Transverse colon (tissue), 4 donors: ENCODE measurements at regions not wholly inside any gene's neighbourhood (a gene's known extent, or its start where the extent isn't known, plus 50 kb on each side); places are given as distances from the start of the nearest gene placed in this dataset.

ENCODE experiments used
- DNase-seq: peaks from one replicate; pipeline ENCODE4 v3.0.0-alpha.2; 2019
- H3K27ac ChIP-seq, 4 donors: fragments of 200-600 bp; sonication (generic); 2 replicates each; pipeline ENCODE4 v1.5.1; 2016 to 2018; ENCODE audit warnings: inconsistent platforms in 4 of 4
- H3K27me3 ChIP-seq: fragments of 200-600 bp; sonication (generic); 2 replicates; pipeline ENCODE4 v1.5.1; 2017; ENCODE audit warnings: inconsistent platforms
- H3K36me3 ChIP-seq, 4 donors: fragments of 200-600 bp; sonication (generic); 2 replicates each; pipeline ENCODE4 v1.5.1; 2017 to 2019; ENCODE audit warnings: inconsistent platforms in 4 of 4
- H3K4me1 ChIP-seq, 4 donors: fragments of 200-600 bp; sonication (generic); 2 replicates each; pipeline ENCODE4 v1.5.1; 2017 to 2020; ENCODE audit warnings: inconsistent platforms in 4 of 4
- H3K4me3 ChIP-seq, 4 donors: fragments of 200-600 bp; sonication (generic); 1 replicate in 1 of 4; 2 replicates in 3 of 4; pipeline versions ENCODE4 v1.5.1 to v1.6.1; 2017 to 2019; ENCODE audit warnings: inconsistent platforms in 4 of 4
- H3K9me3 ChIP-seq, 2 donors: fragments of 200-600 bp; sonication (generic); 2 replicates each; pipeline ENCODE4 v1.5.1; 2017 to 2019; ENCODE audit warnings: inconsistent platforms in 2 of 2
- EP300 ChIP-seq: sonication (generic); formaldehyde crosslinking; IDR thresholded peaks from one replicate; pipeline ENCODE4 v1.6.1; 2017; ENCODE audit warnings: antibody characterized with exemption, low read depth
- POLR2A ChIP-seq: fragments of 450-650 bp; IDR thresholded peaks from one replicate; pipeline ENCODE4 v1.6.1; 2016; ENCODE audit warnings: antibody characterized with exemption, mild to moderate bottlenecking, moderate library complexity
- POLR2AphosphoS5 ChIP-seq, 3 donors: sonication (generic); formaldehyde crosslinking; IDR thresholded peaks; one replicate each; pipeline ENCODE4 v1.6.1; 2016; ENCODE audit warnings: antibody characterized with exemption in 3 of 3
- WGBS, 2 donors: methylation state at CpG; one replicate each; pipeline ENCODE4 v1.1.5; 2018; ENCODE audit warnings: low coverage in 1 of 2; 5-methylcytosine and 5-hydroxymethylcytosine counted together
- in situ Hi-C, 4 donors: fragments of 200-750 bp; cut with MboI; loops; one replicate each; pipeline versions ENCODE4 v1.15.0 to v1.15.1; 2017; ENCODE audit warnings: low sequenced_read_pairs in 3 of 4, low pct_ligation_motif_present in 1 of 4, low pct_unique_long_range_greater_than_20kb in 1 of 4
- intact Hi-C: fragments of 100-400 bp; cut with DNase I; formaldehyde crosslinking; loops from one replicate; pipeline ENCODE4 v1.15.1; 2023; ENCODE audit warnings: low total_unique reads
- TF ChIP-seq, protein P1 (sequence below), 5 experiments: fragments of 200-600 bp in 3 of 5; fragments of 450-650 bp in 2 of 5; sonication (generic) in 3 of 5; IDR thresholded peaks; 1 replicate in 2 of 5; 2 replicates in 3 of 5; pipeline ENCODE4 v1.5.1; 2016 to 2017; ENCODE audit warnings: antibody characterized with exemption in 5 of 5, inconsistent platforms in 3 of 5, mild to moderate bottlenecking in 2 of 5, moderate library complexity in 1 of 5

DNA sequence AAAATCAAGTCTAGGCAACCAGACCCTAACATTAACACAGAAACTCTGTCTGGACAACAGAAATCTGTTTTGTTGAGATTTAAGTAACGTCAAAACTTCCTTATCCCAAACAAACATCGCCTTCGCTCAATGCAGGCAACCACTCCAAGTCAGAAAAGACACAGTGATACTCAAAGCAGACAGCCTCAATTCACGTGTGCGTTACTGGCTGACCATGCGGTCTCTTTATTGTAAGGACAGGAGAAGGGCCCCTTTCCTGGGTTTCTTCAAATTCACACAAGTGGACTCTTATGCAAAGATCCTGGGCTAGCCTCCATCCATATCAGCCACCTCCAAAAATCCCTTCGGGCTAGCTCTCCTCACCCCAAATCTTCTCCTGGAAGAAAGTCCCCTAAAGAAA, 467.7 kb downstream of the SOX9 start:
- Histone ChIP-seq H3K9me3 (no peaks in the 10 kb centered on the region), H3K36me3 (no peaks in the 10 kb centered on the region), H3K27ac (peak overlapping the region; percentile 75 to 90 (median 84)), H3K27me3 (peaks cover 19% of the 10 kb centered on the region), H3K4me3 (peak overlapping the region in 3 of 4 donors; percentile 1 to 71 (median 1)), H3K4me1 (peaks cover 0 to 23% (median 17%) of the 10 kb centered on the region in 4 donors)
- in situ Hi-C loops (loop anchor here in 1 of 4 donors (10.0 kb wide), 1 partner anchor 66 kb away; no protein-coding TSS in a partner anchor), intact Hi-C loops (no loop called here)
- DNase-seq: no peak
- WGBS, 2 donors: 39 to 55% methylated on average over 2 to 7 of the region's 7 CpGs
- TF ChIP-seq POLR2AphosphoS5 (IDR thresholded peaks at IDR 0.05): no peak
- TF ChIP-seq, protein P1, sequence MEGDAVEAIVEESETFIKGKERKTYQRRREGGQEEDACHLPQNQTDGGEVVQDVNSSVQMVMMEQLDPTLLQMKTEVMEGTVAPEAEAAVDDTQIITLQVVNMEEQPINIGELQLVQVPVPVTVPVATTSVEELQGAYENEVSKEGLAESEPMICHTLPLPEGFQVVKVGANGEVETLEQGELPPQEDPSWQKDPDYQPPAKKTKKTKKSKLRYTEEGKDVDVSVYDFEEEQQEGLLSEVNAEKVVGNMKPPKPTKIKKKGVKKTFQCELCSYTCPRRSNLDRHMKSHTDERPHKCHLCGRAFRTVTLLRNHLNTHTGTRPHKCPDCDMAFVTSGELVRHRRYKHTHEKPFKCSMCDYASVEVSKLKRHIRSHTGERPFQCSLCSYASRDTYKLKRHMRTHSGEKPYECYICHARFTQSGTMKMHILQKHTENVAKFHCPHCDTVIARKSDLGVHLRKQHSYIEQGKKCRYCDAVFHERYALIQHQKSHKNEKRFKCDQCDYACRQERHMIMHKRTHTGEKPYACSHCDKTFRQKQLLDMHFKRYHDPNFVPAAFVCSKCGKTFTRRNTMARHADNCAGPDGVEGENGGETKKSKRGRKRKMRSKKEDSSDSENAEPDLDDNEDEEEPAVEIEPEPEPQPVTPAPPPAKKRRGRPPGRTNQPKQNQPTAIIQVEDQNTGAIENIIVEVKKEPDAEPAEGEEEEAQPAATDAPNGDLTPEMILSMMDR (IDR thresholded peaks at IDR 0.05): no peak
- no peak for TF ChIP-seq EP300
- no peak for TF ChIP-seq POLR2A

DNA sequence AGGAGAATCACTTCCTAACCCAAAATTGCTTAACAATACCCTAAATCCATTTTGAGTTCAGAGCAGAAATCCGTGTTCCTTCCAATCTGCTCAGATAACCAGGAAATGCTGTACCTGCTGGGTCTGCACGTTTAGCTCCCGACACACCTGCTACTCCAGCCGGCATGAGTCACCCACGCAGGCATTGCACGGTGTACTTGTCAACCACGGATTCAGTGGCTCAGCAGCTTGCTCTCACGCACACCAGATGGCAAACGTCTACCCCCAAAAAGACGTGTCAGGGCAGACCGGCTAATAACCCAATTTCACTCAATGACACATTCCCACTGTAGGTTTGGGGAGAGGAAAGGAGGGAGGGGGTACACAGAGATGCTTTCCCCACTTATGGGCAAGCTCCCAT, 468.1 kb downstream of the SOX9 start:
- Histone ChIP-seq H3K36me3 (no peaks in the 10 kb centered on the region), H3K27ac (peak overlapping the region; percentile 75 to 90 (median 84)), H3K27me3 (peaks cover 23% of the 10 kb centered on the region), H3K4me3 (peak overlapping the region in 3 of 4 donors; percentile 1 to 71 (median 1)), H3K9me3 (no peaks in the 10 kb centered on the region), H3K4me1 (peaks cover 0 to 23% (median 17%) of the 10 kb centered on the region in 4 donors)
- intact Hi-C loops (no loop called here), in situ Hi-C loops (loop anchor here in 1 of 4 donors (10.0 kb wide), 1 partner anchor 66 kb away; no protein-coding TSS in a partner anchor)
- peak; percentile 83 for DNase-seq
- 29 to 50% methylated on average over 1 to 11 of the region's 11 CpGs for WGBS, 2 donors
- peak in 2 of 3 donors; percentile 84 to 85 for TF ChIP-seq POLR2AphosphoS5 (IDR thresholded peaks at IDR 0.05)
- TF ChIP-seq, protein P1 (IDR thresholded peaks at IDR 0.05): no peak
- TF ChIP-seq POLR2A: peak; percentile 75
- TF ChIP-seq EP300: no peak

DNA sequence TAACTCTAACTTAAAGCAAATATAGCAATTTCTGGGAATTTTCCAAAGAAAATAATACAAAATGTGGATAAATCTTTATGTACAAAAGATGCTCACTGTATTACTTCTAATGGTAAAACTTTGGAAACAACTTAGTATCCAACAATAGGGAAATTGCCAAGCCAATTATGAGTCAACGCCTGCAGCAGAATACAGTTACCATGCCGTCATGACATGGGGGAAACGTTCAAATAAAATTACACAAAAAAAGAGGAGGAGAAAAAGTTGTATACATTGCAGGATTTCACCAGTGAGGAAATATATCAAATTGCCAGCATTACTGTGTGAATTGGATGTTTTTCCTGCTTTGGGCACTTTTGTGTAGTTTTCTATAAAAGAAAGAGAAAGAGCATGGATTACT, 469.6 kb downstream of the SOX9 start:
- Histone ChIP-seq H3K36me3 (no peaks in the 10 kb centered on the region), H3K4me3 (peak overlapping the region in 3 of 4 donors; percentile 61 to 76 (median 71)), H3K27me3 (peaks cover 25% of the 10 kb centered on the region), H3K27ac (peak overlapping the region; percentile 75 to 90 (median 84)), H3K4me1 (peaks cover 0 to 23% (median 17%) of the 10 kb centered on the region in 4 donors), H3K9me3 (no peaks in the 10 kb centered on the region)
- WGBS, 2 donors: 28 to 60% methylated on average over 3 of the region's 3 CpGs
- in situ Hi-C loops (no loop called here), intact Hi-C loops (no loop called here)
- no peak for TF ChIP-seq EP300
- TF ChIP-seq, protein P1 (IDR thresholded peaks at IDR 0.05): no peak
- no peak for TF ChIP-seq POLR2AphosphoS5 (IDR thresholded peaks at IDR 0.05)
- no peak for TF ChIP-seq POLR2A
- no peak for DNase-seq

DNA sequence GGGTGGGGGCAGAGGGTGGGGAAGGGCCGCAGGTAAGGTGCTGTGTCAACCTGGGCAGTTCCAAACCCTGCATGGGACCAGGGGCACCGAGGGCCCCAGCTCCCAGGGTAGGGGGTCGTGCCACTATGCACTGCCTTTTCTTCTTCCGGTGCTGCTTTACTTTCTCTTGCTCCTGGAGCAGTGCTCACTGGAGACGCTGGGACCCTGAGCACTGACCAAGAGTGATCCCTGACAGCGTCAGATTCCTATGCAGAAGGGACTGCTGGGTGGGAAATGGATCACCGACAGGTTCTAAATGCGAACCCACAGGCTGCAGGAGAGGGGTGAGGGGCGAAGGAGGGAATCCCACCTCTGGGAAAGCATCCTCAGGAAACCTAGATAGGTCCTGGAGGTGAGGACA, 470.1 kb downstream of the SOX9 start:
- 40% methylated on average over 9 of the region's 9 CpGs; no CpG with 5 or more reads in 1 of the 2 donors for WGBS, 2 donors
- peak overlapping the region; percentile 37 to 76 (median 66) for H3K4me3 ChIP-seq
- DNase-seq: no peak
- H3K36me3 ChIP-seq: no peaks in the 10 kb centered on the region
- peak overlapping the region; percentile 75 to 90 (median 84) for H3K27ac ChIP-seq
- H3K4me1 ChIP-seq: peaks cover 0 to 23% (median 17%) of the 10 kb centered on the region in 4 donors
- intact Hi-C loops: no loop called here
- H3K9me3 ChIP-seq: no peaks in the 10 kb centered on the region
- in situ Hi-C loops: no loop called here
- TF ChIP-seq POLR2A (no peak), EP300 (no peak), POLR2AphosphoS5 (IDR thresholded peaks at IDR 0.05) (no peak)
- TF ChIP-seq, protein P1 (IDR thresholded peaks at IDR 0.05): no peak
- H3K27me3 ChIP-seq: peaks cover 25% of the 10 kb centered on the region
